Superior temporal gyrus (tissue), 1 donor: ENCODE measurements at regions not wholly inside any gene's neighbourhood (a gene's known extent, or its start where the extent isn't known, plus 50 kb on each side); places are given as distances from the start of the nearest gene placed in this dataset.
"Not testable (repeated sequence)": the region's sequence is repeated elsewhere in the genome, so short reads cannot be mapped to it uniquely, and the experiment has no call there.

Experiments
- DNase-seq: peaks from one replicate; pipeline ENCODE4 v3.0.0-alpha.2; 2016; ENCODE audit errors: extremely low spot score

- no peak for DNase-seq
Observed at GRCh38 chr15:29511663-29512062, 242.0 kb upstream of the NSMCE3 start.

GRCh38 chr15:29505535-29505934 is 235.9 kb upstream of the NSMCE3 start:
- not testable (repeated sequence) for DNase-seq

GRCh38 chr15:29490747-29491471 is 221.3 kb upstream of the NSMCE3 start:
- no peak for DNase-seq

GRCh38 chr15:29480949-29481348 is 211.3 kb upstream of the NSMCE3 start:
- DNase-seq, result no peak

- DNase-seq, result no peak
Observed at GRCh38 chr15:29480278-29480677, 210.7 kb upstream of the NSMCE3 start.

GRCh38 chr15:29477256-29477655 is 207.6 kb upstream of the NSMCE3 start:
- DNase-seq, result no peak

GRCh38 chr15:29476503-29477080 is 207.0 kb upstream of the NSMCE3 start:
- DNase-seq, result no peak

- no peak for DNase-seq
Observed at GRCh38 chr15:29475096-29475495, 205.5 kb upstream of the NSMCE3 start.

- no peak for DNase-seq
Observed at GRCh38 chr15:29473621-29474105, 204.0 kb upstream of the NSMCE3 start.

GRCh38 chr15:29472901-29473445 is 203.4 kb upstream of the NSMCE3 start:
- no peak for DNase-seq

- no peak for DNase-seq
Observed at GRCh38 chr15:29471757-29472156, 202.1 kb upstream of the NSMCE3 start.

GRCh38 chr15:29471306-29471705 is 201.7 kb upstream of the NSMCE3 start:
- DNase-seq, result no peak

- no peak for DNase-seq
Observed at GRCh38 chr15:29470794-29471193, 201.2 kb upstream of the NSMCE3 start.

- no peak for DNase-seq
Observed at GRCh38 chr15:29470311-29470710, 200.7 kb upstream of the NSMCE3 start.

- DNase-seq, result no peak
Observed at GRCh38 chr15:29468899-29469298, 199.3 kb upstream of the NSMCE3 start.

GRCh38 chr15:29467091-29467490 is 197.5 kb upstream of the NSMCE3 start:
- no peak for DNase-seq

- DNase-seq, result no peak
Observed at GRCh38 chr15:29466292-29466691, 196.7 kb upstream of the NSMCE3 start.

- DNase-seq, result no peak
Observed at GRCh38 chr15:29465816-29466215, 196.2 kb upstream of the NSMCE3 start.

- DNase-seq, result peak; percentile 34
Observed at GRCh38 chr15:29465196-29465595, 195.6 kb upstream of the NSMCE3 start.

GRCh38 chr15:29461877-29462276 is 192.3 kb upstream of the NSMCE3 start:
- no peak for DNase-seq

GRCh38 chr15:29458361-29458760 is 188.7 kb upstream of the NSMCE3 start:
- DNase-seq, result no peak

GRCh38 chr15:29457729-29458128 is 188.1 kb upstream of the NSMCE3 start:
- DNase-seq, result peak; percentile 39

GRCh38 chr15:29456964-29457363 is 187.3 kb upstream of the NSMCE3 start:
- no peak for DNase-seq
